ENCODE measurements at regions not wholly inside any gene's neighbourhood (a gene's known extent, or its start where the extent isn't known, plus 50 kb on each side); places are given as distances from the start of the nearest gene placed in this dataset.

GRCh38 chr7:124480821-124481290 lies 284.7 kb downstream of the GPR37 start:
- TF ChIP-seq CTCF (CRISPR knock-in tag; IDR thresholded peaks at IDR 0.05) (no peak), ZNF335 (CRISPR knock-in tag; IDR thresholded peaks at IDR 0.05) (no peak), YY1 (IDR thresholded peaks at IDR 0.05; ENCODE audit: insufficient read depth, insufficient replicate concordance, low read depth, low read length) (no peak), ZMYM4 (CRISPR knock-in tag; IDR thresholded peaks at IDR 0.05) (no peak), NCOR1 (IDR thresholded peaks at IDR 0.05; ENCODE audit: borderline replicate concordance, low read length) (no peak), NAIF1 (CRISPR knock-in tag; IDR thresholded peaks at IDR 0.05; ENCODE audit: borderline replicate concordance) (no peak)
